HG03439 (cell line): ENCODE measurements at regions not wholly inside any gene's neighbourhood (a gene's known extent, or its start where the extent isn't known, plus 50 kb on each side); places are given as distances from the start of the nearest gene placed in this dataset.

Source experiments
- ATAC-seq: cut with Tn5 transposase; IDR thresholded peaks from one replicate; pipeline ENCODE4 v1.9.1; 2021; ENCODE audit warnings: mild to moderate bottlenecking, moderate library complexity; ENCODE audit not compliant: unreplicated experiment

GRCh38 chr15:93505506-93505905 is 416.5 kb upstream of the RGMA start:
- no peak for ATAC-seq

- no peak for ATAC-seq
These were observed 412.9 kb upstream of the RGMA start for GRCh38 chr15:93501946-93502345.

GRCh38 chr15:93500155-93500554 is 411.1 kb upstream of the RGMA start:
- ATAC-seq = no peak

- no peak for ATAC-seq
These were observed 408.3 kb upstream of the RGMA start for GRCh38 chr15:93497291-93497690.

- ATAC-seq = no peak
These were observed 407.9 kb upstream of the RGMA start for GRCh38 chr15:93496888-93497287.

GRCh38 chr15:93495799-93496637 is 407.0 kb upstream of the RGMA start:
- ATAC-seq = no peak

- ATAC-seq = no peak
These were observed 404.2 kb upstream of the RGMA start for GRCh38 chr15:93493172-93493571.

- ATAC-seq = no peak
These were observed 402.3 kb upstream of the RGMA start for GRCh38 chr15:93491291-93491690.

GRCh38 chr15:93488296-93488713 is 399.3 kb upstream of the RGMA start:
- ATAC-seq = no peak

GRCh38 chr15:93486407-93487117 is 397.6 kb upstream of the RGMA start:
- no peak for ATAC-seq

- ATAC-seq = no peak
These were observed 396.7 kb upstream of the RGMA start for GRCh38 chr15:93485438-93486327.

- no peak for ATAC-seq
These were observed 394.9 kb upstream of the RGMA start for GRCh38 chr15:93483923-93484322.

- no peak for ATAC-seq
These were observed 393.7 kb upstream of the RGMA start for GRCh38 chr15:93482731-93483130.

GRCh38 chr15:93479715-93480114 is 390.7 kb upstream of the RGMA start:
- ATAC-seq = no peak

GRCh38 chr15:93478947-93479346 is 389.9 kb upstream of the RGMA start:
- no peak for ATAC-seq

GRCh38 chr15:93477721-93478120 is 388.7 kb upstream of the RGMA start:
- ATAC-seq = no peak

GRCh38 chr15:93477188-93477587 is 388.2 kb upstream of the RGMA start:
- no peak for ATAC-seq

GRCh38 chr15:93476491-93477177 is 387.6 kb upstream of the RGMA start:
- no peak for ATAC-seq

- ATAC-seq = no peak
These were observed 385.7 kb upstream of the RGMA start for GRCh38 chr15:93474728-93475127.

GRCh38 chr15:93469994-93470393 is 381.0 kb upstream of the RGMA start:
- no peak for ATAC-seq

- ATAC-seq = no peak
These were observed 378.3 kb upstream of the RGMA start for GRCh38 chr15:93467337-93467736.
